Activated CD4-positive, alpha-beta T cell treated with anti-CD3 and anti-CD28 coated beads, Interleukin-2, amount 50 U/mL, for 4 hours (primary cell): ENCODE measurements at regions not wholly inside any gene's neighbourhood (a gene's known extent, or its start where the extent isn't known, plus 50 kb on each side); places are given as distances from the start of the nearest gene placed in this dataset.
"Not testable (repeated sequence)": the region's sequence is repeated elsewhere in the genome, so short reads cannot be mapped to it uniquely, and the experiment has no call there.

Experiments used
- DNase-seq, 2 experiments: peaks; one replicate each; pipeline ENCODE4 v3.0.0-alpha.2; 2020

DNA sequence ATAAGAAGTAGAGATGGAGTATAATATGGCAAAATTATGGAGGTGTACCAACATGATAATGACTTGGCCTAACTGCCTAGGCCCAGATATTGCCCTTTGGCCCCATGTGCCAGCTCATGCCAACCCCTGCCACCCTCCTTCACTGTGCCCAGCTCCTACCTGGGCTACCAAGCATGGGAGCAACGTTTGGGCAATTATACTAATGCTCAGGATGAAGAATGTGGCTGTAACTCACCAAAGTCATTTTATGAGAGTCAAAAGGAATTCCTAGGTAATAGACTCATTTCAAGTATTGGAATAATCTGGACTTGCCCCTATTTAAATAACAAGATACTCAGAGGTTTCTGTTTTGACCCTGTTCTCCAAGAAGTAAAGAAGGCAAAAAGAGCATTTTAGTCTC, 240.2 kb upstream of the IL12A start:
- no peak for DNase-seq

DNA sequence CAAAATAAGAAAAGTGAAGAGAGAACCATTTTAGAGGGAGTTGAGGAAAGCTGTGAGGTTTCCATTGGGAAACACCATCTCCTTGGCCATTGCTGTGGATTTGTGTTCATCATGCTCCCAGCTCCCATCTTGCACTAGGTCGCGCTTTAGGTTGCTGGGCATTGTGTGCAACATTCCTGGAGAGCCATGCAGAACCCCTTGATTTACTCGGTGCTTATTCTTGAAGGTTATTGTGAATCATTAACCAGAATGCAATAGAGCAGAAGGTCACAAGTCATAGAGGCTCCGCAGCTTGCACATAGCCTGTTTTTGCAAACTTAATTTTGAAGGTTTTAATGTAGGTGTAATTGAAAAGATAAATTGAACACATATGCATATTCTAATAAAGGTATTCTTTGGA, 239.2 kb upstream of the IL12A start:
- DNase-seq: no peak

DNA sequence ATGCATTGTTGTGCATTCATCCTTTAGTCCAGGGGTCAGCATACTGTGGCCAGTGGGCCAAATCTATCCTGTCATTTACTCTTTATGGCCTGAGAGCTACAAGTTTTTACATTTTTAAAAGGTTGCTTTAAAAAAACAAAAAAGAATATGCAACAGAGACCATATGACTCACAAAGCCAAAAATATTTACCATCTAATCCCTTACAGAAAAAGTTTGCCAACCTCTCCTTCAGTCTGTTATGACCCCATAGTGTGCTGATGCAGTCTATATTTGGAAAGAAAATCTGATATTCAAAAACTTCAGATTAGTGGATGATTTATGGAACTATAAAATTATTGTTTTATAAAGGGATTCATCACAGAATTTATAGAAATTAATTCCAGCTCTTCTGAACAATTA, 237.5 kb upstream of the IL12A start:
- no peak for DNase-seq

DNA sequence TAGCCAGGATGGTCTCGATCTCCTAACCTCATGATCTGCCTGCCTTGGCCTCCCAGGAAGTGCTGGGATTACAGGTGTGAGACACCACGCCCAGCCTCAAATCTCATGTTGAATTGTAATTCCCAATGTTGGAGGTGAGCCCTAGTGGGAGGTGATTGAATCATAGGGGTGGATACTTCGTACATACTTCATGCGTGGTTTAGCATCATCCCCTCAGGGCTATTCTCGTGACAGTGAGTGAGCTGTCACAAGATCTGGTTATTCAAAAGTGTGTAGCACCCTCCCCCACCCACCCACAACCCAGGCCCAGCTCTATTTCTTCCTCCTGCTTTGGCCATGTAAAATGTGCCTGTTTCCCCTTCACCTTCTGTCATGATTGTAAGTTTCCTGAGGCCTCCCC, 236.9 kb upstream of the IL12A start:
- DNase-seq: no peak

DNA sequence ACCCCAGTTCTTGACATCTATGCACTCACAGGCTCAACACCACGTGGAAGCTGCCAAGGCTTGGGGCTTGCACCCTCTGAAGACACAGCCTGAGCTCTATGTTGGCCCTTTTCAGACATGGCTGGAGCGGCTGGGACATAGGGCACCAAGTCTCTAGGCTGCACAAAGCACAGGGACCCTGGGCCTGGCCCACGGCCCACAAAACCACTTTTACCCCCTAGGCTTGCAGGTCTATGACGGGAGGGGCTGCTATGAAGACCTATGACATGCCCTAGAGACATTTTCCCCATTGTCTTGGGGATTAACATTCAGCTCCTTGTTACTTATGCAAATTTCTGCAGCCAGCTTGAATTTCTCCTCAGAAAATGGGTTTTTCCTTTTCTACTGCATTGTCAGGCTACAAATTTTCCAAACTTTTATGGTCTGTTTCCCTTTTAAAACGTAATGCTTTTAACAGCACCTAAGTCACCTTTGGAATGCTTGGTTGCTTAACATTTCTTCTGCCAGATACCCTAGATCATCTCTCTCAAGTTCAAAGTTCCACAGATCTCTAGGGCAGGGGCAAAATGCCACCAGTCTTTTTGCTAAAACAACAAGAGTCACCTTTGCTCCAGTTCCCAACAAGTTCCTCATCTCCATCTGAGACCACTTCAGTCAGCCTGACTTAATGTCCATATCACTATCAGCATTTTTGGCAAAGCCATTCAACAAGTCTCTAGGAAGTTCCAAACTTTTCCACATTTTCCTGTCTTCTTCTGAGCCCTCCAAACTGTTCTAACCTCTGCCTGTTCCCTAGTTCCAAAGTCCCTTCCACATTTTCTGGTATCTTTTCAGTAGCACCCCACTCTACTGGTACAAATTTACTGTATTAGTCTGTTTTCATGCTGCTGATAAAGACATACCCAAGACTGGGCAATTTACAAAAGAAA, 232.1 kb upstream of the IL12A start:
- DNase-seq: not testable (repeated sequence)

DNA sequence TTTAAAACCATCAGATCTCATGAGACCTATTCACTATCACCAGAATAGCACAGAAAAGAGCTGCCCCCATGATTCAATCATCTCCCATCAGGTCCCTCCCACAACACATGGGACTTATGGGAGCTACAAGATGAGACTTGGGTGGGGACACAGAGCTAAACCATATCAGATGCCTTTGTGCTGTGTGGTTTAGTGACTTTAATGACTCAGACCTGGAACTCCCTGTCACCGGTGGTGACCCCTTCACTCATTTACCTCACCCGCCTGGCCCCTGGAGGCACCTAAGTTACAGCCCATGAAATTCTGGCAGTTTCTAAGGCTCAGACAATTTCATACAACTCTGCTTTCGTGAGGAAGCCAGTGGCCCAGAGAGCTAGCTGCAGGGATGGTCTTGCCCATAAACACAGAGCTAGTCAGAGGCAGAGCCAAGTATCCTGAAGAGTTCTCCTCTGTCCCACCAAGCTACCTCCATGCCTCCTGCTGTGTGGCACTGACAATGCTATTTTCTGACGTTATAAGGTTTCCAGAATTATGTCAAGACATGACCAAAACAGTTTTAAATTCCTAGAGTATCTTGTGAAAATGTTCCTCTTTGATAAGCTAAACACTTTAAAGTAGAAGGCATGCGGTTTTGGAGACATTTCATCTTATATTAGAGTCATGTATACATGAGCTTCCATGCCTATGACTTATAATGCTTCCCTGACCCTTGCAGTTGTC, 231.1 kb upstream of the IL12A start:
- no peak for DNase-seq

DNA sequence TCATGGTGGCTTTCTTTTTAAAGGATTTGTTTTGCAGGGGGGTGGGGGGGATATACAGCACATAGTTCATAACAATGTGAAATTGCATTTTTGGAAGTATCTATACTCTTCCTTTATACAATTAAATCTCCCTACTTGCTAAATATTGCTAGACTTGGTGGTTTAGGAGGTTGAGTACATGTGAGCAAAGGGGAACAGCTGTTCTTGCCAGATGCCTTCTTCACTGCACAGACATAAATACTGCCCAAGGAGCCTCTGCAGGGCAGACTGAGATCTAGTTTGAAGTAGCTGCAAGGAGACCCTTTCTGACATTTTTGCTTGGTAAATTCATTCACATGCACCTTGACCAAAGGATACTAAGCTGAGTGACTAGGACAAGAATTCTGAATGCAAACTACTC, 228.6 kb upstream of the IL12A start:
- no peak for DNase-seq

DNA sequence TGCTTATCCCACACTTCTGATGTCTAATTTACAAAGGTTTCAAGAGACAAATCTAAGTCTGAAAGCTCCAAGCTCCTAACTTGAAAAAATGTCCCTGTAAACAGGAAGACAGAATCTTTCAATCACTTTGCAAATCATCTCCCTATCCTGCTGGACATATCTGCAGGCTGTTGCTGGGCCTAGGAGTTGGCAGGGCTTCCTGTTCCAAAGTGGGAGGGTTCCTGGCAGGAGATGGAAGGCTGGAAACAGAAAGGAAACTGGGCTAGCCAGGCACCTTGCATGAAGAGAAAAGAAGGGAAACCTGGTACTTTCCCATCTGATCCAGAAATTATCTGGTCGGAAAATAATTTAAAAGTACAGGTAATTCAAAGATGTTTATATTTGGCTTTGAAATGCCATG, 227.3 kb upstream of the IL12A start:
- no peak for DNase-seq

DNA sequence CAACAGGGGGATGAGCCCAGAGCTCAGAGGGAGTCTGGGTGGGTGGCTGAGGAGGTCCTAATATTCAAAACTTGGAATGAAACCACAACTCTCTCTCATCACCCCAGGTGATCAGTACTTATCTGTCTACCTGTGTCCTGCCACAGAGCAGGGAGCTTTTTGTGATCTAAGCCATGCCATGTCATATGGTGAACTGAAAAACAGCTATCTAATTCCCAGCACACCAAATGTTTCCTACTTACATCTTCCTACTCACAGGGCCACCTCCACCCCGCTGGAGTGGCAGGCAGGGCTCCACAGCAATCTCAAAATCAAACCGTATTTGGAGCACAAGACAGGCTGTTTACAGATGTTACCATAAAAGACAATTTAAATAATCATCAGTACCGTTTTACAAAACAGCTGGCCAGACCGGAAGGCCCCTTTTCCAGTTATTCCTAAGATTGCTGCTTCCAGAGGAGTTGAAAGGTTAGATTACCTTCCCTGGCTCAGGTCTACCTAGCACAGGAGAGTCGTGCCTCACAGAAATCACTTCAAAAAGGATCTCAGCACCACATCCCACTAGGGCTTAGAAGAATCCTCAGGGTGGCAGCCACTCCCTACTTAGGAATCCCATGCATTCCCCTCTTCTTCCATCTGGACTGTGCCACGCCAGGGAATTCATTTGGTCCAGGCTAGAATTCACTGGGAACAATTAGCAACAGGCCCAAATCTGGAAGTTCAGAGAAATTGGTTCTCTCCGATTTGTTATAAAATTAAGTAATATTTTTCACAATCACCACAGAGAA, 226.6 kb upstream of the IL12A start:
- no peak for DNase-seq

DNA sequence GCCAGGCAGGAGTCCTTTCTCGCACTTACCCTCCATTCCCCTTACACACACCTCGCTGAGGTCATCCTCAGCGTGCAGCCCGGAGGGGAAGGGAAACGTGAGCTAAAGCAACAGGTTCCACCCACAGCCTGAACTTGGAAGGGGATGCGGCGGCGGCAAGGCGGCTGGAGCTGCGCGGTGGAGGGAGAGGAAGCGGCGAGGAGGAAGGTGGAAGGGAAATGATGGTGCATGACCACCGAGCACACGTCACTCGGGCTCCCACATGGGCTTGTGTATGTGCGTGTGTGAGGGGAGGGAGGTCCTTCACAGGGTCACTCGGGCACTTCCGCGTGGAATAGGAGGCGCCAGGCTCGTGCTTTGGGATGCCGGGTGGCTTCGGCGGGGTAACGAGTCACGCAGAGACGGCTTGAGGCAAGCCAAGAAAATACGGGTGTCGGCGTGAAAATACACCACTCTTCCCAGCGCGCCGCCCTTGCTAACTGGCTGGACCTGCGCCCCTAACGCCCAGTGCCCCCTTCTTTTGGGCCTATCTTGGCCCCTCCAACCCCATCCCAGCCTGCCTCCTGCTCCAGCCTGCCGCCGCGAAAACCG, 225.5 kb upstream of the IL12A start:
- no peak for DNase-seq

DNA sequence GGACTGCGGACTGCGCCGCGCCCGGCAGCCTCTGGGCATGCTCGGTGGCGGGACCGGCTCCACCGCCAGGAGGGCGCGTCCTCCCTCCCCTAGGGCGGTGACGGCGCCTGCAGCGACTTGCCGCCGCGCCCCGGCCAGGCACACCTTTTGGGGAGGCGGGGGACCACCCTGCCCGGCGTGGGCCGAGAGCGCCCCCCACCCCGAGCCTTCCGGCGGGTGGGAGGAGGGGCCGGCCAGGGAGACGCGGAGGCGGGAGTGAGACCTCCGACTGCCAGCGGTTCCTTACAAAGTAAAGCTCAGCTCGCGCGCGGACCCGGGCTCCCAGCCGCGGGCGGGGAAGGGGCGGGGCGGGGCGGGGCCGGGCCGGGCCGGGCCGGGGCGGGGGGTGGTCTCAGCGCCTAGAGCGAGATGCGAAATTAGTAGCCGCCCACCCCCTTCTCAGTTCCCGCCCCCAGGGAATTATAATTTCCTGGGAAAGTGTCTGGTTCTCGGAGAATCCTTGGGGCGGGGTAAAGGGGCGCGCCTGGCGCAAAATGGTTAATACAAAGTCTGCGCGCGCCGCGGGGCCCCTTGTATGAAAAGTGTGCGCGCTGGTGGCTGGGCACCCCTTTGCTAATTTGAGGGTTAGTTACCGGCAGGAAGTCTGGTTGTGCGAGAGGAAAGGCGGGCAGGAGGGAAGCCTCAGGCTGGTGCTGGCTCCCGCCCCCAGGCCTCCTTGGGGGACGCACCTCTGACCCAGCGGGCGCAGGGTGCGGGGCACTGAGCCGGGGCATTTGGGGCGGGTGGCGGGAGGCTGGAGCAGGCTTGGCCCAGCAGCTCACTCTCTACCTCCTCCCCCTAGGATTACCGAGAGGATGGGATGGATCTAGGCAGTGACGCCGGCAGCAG, 224.8 kb upstream of the IL12A start:
- DNase-seq: no peak

DNA sequence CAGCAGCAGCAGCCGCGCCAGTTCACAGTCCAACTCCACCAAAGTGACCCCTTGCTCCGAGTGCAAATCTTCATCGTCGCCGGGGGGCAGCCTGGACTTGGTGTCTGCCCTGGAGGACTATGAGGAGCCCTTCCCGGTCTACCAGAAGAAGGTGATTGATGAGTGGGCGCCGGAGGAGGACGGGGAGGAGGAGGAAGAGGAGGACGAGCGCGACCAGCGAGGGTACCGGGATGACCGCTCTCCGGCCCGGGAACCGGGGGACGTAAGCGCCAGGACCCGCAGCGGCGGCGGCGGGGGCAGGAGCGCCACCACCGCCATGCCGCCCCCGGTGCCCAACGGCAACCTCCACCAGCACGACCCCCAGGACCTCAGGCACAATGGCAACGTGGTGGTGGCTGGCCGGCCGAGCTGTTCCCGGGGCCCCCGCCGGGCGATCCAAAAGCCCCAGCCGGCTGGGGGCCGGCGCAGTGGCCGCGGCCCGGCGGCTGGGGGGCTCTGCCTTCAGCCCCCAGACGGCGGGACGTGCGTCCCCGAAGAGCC, 224.1 kb upstream of the IL12A start:
- no peak for DNase-seq

DNA sequence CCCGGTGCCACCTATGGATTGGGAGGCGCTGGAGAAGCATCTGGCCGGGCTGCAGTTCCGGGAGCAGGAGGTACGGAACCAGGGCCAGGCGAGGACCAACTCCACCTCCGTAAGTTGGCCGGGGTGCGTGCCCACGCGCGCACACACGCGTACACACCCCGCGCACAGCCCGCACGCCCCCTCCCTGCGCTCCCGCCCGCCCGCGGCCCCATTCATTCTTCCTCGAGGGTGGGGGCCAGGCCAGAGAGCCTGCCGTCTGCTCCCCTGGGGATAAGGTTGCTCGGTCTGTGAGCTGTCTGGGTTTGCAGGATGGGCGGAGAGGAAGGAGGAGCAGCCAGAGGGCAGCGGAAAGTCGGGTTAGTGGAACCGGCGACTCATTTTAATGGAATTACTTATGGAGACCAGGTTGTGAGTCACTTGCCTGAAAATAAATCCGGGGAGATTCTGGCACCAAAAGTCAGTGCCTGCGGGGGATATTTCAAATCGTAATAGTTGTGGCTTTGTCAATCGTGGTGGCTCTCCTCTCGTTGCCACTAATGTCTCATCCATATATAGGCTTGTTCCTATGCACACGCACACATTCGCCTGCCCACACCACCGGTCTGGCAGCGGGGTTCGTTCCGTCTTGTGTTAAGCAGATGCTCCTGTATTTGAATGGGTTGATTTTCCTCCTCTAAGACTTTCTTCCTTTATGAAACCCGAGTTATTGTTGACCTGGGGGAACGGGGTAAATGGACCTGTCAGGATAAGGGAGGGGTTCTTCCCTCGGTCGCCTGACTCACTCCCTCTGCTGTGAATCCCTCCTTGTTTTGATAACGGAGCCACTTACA, 223.4 kb upstream of the IL12A start:
- no peak for DNase-seq

DNA sequence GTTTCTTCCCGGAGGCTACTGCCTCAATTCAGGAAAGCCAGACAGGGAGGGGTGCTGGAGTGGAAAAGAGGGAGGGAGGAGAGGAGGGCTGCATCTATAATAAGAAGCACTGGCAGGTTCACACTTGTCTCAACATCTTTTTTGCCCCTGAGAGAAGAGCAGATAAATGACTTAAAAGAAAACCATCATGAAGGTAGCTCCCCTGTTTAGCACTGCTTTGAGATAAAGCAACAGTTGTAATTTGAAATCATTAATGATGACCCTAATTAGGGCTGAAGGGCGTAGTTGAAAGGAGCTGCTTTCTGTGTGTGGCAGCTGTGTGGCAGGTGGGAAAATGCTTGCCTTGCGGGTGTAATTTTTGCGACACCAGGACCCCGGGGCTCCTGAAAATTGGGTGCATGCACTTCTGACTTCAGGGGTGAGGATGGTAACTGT, 222.8 kb upstream of the IL12A start:
- no peak for DNase-seq

DNA sequence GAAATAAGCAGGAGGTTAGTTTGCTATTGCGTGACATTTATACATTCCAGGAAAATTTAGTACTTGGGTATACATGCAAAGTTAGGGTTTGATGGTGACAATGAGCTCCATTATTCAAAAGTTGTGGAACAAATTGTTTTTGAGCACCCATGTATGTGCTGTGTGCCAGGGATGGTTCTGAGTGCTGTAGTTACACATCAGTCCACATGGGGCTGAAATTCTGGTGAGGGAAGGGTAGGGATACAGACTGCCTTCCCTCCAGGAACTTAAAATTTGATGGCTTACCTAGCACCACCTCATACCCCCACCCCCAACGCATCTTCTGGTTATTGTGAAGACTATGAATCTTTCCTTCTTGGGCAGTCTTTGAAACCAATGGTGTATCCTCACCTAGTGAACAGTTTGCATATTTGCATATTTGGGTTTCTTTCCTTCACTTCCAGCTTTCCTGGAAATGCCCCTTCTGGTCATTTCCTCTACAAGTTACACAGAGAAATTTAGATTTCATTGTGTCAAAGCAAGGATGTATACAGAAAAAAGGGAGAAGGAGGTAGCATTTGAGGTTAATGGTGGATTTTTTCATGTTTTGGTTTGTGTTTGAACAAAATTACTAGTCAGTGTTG, 222.0 kb upstream of the IL12A start:
- no peak for DNase-seq

DNA sequence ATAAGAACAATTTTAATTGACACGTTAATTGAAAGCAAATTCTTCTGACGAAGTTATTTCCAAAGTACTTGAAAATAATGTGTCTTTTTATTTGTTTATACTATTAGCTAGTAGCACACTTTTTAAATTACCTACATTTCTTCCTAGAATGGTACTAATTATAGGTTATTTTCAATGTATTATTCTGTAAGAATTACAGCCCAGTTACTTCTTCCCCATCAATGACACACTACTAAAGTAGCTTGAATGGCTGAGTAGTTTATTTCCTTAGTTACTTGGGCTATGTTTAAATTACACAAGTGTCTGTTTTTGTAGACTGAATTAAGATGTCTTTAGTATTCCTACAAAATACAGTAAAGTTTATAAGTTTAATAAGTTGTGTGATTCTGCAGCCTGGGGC, 217.6 kb upstream of the IL12A start:
- DNase-seq: no peak

DNA sequence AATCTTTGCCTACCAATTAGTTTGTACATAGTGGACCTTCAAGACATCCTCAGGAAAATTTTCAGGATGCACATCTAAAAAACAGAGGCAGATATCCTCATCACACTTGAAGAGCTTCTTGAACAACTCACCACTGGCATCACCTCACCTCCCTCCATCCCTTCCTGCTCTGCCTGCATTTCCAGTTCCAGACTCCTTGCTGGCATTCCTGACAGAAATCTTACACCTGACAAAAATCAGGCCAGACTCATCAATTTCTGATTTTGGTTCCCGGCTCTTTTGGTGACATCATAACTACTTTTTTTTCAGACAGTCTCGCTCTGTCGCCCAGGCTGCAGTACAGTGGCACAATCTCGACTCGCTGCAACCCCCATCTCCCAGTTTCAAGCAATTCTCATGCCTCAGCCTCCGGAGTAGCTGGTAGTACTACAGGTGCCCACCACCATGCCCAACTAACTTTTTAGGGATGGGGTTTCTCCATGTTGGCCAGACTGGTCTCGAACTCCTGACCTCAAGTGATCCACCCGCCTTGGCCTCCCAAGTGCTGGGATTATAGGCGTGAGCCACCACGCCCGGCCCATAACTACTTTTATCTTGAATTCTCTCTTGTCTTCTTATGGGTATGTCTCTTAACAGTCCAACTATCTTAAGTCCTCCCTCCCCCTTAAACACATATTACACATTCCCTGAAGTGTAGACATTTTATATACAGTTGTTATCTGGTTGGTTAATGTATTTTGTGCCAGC, 216.6 kb upstream of the IL12A start:
- DNase-seq: no peak

DNA sequence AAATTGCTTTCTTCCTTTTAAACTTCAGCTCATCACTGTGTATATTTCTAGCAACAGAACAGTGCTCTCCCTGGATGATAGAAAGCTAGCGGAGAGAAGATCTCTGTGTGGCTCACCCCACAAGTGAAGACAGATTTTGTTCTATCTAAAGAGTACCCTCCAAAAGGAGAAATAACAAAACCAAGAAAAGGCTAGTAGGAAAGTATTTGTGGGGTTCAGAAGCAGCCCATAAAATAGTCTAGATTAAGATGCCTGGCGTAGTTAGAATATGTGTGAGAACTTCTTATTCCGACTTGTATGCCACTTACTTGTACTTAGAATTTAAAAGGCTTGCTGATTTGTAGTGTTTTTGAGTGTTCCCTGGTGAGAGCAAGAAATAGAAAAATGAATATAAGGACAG, 214.9 kb upstream of the IL12A start:
- no peak for DNase-seq

DNA sequence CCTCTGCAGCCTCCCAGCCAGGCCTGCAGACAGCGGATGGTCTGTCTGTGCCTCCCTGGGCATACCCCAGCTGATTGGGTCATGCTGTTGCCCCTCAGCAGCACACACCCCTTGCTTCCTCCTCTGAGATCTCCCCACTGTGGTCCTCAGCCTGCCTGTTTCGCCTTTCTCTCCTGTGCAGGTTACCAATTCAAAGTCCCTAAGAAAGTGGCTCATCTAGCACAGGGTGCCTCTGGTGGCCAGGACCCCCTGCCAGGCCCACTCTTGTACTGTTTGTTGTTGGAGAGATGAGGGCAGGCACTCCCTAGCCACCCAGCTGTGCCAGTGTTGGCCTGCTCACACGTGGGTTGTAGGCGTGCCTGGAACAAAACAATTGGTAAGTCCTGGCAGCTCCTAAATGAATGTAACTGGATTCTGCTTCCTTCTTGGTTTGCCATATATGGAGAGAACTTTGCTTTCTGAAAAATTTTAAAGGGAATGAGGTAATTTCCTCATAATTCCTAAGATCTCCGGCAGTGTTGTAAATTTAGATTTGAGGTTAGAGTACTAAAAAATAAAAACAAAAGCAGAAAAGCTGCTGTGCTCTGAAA, 213.2 kb upstream of the IL12A start:
- no peak for DNase-seq
